ENCODE measurements at regions not wholly inside any gene's neighbourhood (a gene's known extent, or its start where the extent isn't known, plus 50 kb on each side); places are given as distances from the start of the nearest gene placed in this dataset.

- DNase-seq: no peak
Observed at GRCh38 chr5:143729334-143729946, 82.5 kb upstream of the HMHB1 start.

DNA sequence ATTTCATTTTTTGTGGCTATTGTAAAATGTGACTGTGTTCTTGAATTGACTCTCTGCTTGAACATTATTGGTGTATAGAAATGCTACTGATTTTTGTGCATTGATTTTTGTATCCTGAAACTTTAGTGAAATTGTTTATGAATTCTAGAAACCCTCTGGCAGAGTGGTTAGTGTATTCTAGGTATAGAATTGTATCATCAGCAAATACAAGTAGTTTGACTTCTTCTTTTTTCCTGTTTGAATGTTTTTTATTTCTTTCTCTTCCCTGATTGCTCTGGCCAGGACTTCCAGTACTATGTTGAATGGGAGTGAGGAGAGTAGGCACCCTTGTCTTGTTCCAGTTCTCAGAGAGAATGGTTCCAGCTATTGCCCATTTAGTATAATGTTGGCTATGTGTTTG is 88.8 kb upstream of the HMHB1 start:
- DNase-seq: no peak

- peak; percentile 69 for DNase-seq
Observed at GRCh38 chr5:143721925-143722324, 90.0 kb upstream of the HMHB1 start.

DNA sequence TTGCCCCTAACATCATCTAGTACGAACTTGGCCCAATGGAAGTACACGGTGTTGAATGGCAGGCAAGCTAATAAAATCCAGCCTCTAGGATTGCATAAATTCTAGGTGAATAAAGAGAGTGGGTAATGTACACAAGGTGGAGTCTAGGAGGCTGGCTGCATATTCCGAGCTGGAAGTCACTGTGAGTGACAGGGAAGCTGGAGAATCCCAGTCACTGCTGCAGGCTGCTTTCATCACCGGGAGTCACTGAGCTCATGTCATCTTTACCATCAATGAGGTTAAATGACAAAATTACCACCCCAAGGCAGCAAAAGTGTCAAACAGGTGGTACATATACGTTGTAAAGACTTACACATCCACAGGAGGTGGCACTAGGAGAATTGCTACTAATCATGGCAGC is 91.3 kb upstream of the HMHB1 start:
- no peak for DNase-seq

DNA sequence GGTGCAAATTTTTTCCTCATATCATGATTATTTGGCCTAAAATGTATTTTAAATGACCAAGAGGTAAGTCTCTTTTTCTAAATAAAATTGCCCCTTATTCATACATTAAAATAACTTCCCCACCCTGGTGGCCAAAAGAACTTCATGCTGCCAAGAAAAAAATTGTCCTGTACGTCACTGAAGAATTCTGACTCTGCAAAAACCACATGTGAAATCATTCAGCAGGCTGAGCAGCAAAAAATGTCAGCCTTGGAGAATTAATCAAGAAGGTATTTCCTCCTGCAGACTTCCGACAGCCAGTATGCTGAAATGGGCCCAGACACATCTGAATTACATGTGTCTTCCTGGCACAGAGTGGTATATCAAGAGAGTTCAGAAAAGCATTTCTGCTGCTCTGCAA is 94.6 kb upstream of the HMHB1 start:
- DNase-seq: peak; percentile 96

DNA sequence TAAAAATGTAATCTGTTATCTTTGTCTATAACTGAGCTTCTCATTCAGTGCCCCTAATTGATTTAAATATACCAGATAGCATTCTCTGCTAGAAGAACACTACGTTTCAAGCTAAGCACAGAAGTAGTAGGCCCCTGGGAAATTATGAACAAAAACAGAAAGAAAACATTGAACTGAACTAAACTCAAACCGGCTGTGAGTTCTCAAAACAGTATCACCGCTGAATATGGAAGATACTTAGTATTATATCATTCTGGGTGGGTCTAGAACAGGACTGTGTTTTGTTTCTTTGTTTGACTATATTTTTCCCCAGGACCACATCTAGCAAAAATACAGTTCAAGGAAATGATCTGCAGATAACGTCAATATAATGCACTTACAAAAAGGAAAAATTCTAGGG is 95.1 kb upstream of the HMHB1 start:
- DNase-seq: no peak

GRCh38 chr5:143715616-143716015 is 96.3 kb upstream of the HMHB1 start:
- DNase-seq: no peak

- peak; percentile 34 for DNase-seq
Observed at GRCh38 chr5:143714629-143715028, 97.3 kb upstream of the HMHB1 start.

DNA sequence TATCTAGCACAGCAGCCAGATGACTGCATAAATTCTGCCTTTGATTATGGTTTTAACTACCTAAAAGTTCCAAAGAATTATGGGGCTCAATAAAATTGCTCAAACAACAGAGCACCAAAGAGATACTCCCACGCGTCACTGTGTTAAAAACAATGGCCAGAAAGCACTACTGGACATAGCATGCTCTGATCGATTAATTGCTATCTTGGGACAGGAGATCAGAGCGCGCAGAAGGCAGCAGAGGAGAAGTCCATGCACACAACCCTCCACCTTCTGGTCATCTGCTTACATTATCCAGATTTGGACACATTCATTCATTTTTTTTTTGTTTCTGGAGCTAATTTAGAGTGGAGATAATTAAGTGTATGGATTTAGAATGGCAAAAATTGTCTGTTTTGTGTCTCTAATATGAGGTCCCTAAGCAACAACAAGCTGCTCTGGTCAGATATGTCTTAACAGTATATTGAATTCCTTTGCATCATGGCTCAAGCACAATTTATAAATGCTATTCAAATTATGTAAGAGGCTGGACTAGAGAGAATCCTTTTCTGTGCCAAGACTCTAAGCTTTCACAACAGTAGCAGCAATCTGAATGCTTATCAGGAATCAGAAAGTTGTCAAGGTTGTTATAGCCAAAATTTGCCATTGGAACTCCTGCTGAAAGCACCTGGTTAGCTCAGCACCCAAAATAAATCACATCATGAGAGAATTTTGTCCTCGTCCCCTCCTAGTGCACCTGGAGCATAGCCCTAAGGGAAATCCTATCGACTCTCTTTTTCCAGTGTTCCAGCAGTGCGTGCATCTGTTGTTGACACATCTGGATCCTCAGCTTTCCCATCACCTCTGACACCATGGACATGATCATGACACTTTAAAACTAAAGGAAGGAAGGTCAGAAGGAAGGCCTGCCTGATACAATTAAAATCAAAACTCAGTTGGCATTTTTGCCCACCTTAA is 98.6 kb upstream of the HMHB1 start:
- peak; percentile 52 for DNase-seq

GRCh38 chr5:143708672-143709071 is 103.3 kb upstream of the HMHB1 start:
- no peak for DNase-seq

DNA sequence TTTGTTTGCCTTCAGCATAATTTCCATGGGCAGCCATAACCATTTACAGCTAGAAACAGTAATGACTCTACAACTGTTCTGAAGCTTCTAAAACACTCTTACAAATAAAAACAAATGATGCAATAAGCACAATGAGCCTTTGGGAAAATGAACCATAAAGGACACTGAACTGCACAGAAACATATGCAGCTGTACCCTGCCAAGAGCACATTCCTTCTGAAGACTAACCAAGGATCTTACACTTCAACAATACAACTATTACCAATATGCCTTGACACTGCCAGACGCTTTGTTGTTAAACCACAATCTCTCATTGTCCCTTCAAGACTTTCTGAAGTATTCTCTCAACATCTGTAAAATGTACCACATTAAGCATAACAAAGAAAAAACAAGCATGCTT is 104.2 kb upstream of the HMHB1 start:
- peak; percentile 58 for DNase-seq

DNA sequence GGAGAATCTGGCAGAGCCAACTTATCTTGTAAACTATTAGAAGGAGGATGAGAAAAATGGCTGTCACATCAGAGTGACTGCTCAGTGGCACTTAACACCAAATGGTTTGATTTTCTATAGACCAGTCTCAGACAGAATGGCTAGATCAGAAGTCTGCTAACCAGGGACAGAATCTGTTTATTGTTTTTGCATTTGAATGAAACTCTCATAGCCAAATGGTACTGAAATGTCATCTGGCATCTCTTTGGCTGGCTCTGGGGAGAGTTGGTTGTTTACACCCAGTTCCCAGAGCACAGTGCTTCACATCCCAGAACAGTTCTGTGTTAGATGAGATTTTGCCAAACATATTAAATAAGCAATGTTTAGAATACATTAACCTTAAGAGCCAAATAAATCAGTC is 106.6 kb upstream of the HMHB1 start:
- no peak for DNase-seq

DNA sequence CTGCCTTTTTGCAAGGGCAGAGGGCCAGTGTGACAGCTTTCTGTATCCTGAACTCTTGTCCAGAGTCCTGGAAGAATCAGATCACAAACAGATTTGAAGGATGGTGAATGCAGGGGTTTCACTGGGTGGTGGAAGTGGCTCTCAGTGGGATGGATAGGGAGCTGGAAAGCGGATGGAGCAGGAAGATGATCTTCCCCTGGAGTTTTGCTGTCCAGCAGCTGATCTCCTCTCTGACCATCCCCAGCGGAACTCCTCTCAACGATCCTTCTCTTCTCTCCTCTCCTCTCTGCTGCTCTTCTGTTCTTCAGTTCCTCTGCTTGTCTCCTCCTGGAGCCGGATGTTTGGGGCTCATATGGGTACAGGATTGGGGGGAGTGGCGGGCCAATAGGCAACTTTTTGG is 108.3 kb upstream of the HMHB1 start:
- DNase-seq: no peak

DNA sequence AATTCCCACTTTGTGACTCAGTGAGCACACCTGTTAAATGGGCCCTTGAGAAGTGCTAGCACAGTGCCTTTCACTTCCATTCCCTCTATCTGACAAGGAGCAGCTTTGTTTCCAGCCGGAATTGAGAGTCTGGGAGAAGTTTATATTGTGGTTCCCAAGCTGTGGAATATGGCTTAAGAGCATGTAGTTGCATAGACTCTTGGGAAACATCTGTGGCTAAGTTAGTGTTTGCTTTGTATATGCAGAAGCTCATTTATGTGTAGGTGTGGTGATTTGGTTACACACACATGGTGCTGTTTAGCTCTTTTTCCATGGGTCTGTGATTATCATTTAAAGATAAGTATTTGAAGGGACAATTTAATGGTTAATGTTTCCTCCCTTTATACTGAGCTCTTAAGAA is 110.5 kb upstream of the HMHB1 start:
- no peak for DNase-seq

GRCh38 chr5:143700994-143701393 is 111.0 kb upstream of the HMHB1 start:
- DNase-seq: no peak

DNA sequence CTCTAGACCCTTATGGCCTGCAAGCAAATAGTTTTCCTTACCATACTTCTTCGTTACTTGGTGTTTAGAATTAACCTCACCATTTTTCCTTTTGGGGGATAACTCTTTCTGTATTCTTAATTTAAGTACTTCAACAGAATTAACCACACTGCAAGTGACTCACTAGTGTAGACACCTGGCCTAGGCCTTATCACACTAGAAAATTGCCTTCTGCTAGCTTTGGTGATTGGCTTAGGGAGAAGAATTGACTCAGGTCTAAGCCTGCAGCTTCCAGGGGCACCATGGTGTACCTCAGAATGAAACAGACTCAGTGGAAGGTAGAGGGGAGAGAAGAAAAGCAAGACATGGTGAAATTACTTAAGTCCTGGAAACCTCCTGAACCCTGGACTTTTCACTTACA is 112.8 kb upstream of the HMHB1 start:
- DNase-seq: no peak

- DNase-seq: no peak
Observed at GRCh38 chr5:143698574-143698973, 113.4 kb upstream of the HMHB1 start.

GRCh38 chr5:143696921-143697320 is 115.0 kb upstream of the HMHB1 start:
- no peak for DNase-seq

GRCh38 chr5:143695941-143696340 is 116.0 kb upstream of the HMHB1 start:
- DNase-seq: peak; percentile 42

DNA sequence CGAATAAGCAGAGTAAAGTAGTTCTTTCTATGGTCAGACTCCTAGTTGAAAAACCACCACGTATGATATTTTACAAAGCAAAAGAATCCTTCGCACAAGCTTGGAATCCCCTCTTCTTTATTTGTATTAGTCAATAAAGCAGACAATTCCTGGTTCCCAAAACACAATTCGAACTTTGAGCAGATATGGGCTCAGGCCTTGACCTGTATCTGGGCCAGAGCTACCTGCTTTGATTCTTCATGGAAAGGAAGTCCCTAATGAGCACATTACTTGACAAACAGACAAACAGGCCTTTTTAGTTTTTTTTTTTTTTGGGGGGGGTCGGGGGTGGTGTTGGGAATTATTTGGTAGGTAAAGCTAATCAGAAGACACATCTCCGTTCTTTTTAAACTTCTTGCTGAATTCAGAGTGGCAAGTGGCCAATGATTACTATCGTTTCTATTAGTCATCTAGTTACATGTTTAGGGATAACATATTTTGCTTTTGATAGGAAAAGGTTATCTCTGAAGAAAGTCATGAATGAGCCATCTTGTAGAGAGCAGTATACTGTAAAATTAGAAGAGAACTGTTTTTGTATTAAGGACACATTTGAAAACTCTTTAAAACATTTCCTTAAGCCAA is 116.6 kb upstream of the HMHB1 start:
- DNase-seq: peak; percentile 26

GRCh38 chr5:143694357-143694756 is 117.6 kb upstream of the HMHB1 start:
- DNase-seq: no peak

DNA sequence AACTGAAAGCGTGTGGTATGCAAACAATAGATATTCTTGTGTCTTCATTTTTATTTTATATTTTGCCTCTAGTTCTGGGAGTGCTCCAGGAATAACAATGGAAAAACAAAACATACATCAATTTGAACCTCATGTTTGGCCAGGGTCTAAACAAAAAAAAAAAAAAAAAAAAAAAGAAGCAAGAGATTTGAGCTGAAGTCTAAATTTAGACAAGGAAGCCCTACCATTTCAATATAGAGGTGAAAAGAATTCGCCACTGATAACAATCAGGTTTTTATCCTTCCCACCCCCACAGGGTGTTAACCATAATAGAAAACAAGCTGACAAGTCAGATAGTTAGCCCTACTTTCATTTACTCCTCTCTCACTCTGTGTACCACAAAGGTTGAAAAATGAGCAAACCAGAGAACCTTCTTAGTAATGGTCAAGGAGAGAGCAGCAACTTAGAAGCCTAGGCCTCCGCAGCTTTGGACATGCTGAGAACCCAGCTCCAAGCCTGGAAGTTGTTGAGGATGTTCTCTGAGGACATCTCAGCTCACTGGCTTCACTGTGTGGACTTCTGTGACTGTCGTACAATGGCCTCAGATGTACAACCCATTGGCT is 118.2 kb upstream of the HMHB1 start:
- DNase-seq: peak; percentile 62

DNA sequence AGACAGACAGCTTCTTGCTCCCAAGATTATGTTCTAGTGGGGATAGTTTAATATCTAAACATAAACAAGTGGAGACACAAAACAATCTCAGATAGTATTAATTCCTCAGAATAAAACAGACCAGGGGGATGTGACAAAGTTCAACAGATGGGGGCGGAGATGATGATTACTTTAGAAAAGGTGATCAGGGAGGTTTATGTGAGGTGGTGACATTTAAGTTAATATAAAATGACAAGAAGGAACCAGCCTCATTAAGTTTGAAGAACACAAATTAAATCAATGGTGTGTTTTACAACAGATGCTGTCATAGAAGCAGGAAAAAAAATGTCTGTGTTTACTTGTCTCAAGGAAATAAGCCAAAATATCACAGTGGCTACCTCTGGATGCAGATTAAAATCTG is 119.6 kb upstream of the HMHB1 start:
- no peak for DNase-seq

DNA sequence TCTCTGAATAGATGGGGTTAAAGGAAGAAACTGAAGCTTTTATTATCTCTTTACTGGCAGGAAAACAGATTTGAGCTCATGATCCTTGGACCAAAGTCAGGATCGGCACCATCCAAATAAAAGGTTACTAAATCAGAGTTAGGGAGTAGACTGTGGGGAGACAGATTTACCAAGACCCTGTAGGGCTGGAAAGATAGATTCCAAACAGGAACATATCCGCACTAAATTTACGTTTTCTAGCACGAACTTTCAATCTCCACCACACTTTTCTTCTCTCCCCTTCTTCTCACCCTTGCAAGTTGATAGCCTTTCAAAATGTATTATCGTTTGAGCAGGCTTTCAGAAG is 120.0 kb upstream of the HMHB1 start:
- no peak for DNase-seq

Measured in fibroblast of skin of right biceps (primary cell).